Amygdala (tissue), 56 donors: ENCODE measurements at regions not wholly inside any gene's neighbourhood (a gene's known extent, or its start where the extent isn't known, plus 50 kb on each side); places are given as distances from the start of the nearest gene placed in this dataset.

Experiments used
- DNase-seq, 56 donors: peaks; one replicate each; lab custom pipeline; 2025; lab: John Stamatoyannopoulos, UW

DNA sequence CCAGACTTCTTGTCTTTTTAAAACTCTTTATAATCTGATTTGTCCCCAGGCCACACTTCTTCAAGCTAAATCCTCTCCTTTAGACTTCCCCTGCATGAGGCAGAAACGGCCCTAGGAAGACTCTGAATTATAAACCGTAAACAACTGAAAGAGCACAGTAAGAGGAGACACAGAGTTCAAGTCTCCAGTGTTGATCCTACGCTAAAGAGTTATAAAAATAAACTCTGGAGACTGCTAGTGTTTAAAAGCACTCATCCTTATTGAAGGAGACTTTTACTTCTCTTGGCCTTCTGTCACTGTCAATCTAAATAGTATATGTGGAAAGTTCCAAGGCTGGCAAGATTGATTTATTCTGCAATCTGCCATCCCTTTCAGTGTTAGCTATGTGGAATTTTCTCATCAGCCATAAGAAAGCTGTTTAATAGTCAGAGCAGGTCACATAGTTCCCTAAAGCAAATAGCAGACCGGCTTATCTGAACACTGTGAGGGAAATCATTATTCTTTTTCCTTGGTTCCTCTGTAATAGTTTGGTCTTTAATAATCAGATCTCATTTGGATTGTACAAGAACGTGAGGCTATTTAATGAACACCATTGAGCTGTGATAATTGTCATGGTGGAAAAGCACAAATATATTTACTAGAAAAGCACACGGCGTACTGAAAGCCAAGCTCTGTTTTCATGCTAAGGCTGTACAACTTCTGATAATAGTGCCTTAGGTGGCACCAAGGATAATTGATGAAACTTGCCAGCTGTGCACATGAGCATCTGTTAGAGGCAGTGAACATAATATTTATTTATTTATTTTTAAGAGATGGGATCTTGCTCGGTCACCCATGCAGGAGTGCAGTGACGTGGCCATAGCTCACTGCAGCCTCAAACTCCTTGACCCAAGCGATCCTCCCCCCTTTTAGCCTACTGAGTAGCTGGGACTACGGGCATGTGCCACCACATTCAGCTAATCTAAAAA, 157.7 kb downstream of the CEP135 start:
- no peak for DNase-seq

DNA sequence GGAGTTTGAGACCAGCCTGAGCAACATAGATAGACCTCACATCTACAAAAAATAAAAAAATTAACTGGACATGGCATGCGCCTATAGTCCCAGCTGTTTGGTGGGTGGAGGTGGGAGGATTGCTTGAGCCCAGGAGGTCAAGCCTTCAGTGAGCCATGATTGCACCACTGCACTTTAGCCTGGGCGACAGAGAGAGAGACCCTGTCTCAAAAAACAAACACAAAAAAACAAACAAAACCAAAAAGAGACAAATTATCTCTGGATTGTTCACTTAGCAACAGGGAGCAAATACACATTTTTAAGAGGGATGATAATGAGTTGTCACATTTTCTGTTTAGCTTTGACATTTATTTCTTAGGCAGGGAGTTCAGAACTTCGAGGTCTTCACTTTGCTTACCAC, 155.4 kb downstream of the CEP135 start:
- no peak for DNase-seq

DNA sequence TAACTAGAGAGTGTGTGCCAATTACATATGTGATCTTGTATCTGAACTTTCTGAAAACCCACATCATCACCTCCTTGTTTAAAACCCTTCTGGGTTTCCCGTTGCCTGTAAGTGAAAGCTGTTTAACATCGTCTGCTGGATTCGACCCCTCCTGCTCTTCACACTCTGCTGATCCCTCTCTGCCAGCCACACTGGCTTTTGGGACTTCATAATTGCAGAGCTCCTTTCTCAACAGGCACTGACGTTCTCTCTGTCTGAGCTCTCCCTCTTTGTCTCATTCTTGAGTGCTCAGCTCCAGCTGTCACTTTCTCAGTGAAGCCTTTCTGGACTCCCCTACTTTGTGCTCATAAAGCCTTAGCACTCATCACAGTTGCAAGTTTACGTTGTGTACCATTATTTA, 153.9 kb downstream of the CEP135 start:
- no peak for DNase-seq

DNA sequence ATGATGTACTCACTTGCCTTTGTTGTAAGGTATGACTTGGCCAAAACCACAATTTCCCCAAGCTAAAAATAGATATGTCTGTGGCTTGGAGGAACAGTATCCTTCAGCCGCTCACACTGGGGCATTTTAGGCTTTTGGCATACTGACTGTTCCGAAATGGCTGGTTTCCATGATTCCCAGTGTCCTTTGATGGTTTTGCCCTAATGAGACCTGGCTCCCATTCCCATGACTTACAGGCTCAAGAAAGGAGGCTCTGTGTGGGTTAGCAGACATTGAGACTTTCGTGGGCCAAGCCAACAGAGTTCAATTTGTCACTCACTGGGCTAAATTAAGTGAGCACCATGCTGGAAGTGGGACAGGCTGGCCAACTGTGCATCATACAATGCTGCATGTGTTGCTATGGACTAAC, 150.6 kb downstream of the CEP135 start:
- DNase-seq, result peak in 45 of 56 donors; percentile 0 to 80 (median 26)

DNA sequence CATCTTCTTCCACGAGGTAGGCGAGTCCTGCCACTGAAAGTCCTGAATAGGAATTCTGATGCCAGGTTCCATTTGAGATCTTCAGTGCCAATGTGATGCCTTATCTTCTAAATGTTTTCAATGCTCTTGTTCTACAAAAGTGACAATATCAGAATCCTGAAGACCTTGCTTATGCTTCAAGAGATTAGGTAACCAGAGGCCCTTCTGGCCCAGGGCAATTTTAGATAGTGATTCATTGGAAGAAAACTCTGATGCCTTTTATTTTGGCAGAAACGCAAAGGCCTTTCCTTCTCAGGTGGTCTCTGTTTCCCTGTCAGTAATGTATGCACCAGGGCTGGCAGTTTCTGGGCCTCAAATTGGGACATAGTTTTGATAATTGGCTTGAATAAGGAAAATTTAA, 144.8 kb downstream of the CEP135 start:
- DNase-seq, result no peak

DNA sequence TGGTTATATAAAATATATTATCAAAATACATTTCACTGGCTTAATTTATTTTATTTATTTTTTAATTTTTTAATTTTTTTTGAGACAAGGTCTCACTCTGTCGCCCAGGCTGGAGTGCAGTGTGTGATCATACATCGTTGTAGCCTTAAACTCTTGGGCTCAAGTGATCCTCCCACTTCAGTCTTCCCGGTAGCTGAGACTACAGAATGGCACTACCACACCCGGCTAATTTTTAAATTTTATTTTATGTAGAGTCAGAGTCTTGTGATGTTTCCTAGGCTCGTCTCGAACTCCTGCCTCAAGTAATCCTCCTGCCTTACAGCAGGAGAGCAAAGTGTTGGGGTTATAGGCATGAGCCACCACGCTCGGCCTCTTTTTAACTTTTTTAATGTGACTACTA, 143.8 kb downstream of the CEP135 start:
- no peak for DNase-seq

DNA sequence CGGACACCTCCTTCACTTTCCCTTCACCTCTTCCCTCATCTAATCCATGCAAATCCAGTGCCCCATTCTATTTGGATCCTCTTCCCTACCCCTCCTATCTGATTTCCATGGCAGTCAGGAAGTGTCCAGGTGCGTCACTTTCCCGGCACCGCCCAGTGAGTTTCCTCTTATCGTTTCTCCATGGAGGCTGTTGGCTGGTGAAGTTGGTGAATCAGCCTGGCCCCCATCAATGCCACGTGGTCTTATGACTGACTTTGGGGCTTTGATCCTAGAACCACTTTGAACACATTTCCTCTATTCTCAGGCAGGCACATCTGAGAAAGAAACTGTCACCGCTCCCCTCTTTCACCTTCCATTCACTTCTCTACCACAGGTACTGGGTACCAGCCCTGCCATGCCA, 137.8 kb downstream of the CEP135 start:
- no peak for DNase-seq

DNA sequence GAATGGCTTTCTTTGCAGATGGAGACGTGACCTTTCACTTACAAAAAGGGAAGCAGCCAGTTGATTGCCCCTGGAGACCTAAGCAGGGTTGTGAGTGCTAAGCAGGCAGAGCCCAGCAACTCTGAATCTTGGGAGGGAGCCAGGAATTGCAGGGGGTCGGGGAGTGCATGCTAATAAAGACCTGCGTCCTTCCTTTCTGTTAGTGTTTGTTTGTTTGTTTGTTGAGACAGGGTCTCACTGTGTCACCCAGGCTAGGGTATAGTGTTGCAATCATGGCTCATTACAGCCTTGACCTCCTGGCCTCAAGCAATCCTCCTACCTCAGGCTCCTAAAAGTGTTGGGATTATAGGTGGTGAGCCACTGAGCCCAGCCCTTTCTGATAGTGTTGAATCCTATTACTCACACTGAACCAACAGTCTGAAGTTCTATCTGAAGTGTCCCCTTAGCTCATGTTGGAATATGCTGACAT, 137.4 kb downstream of the CEP135 start:
- DNase-seq, result no peak

DNA sequence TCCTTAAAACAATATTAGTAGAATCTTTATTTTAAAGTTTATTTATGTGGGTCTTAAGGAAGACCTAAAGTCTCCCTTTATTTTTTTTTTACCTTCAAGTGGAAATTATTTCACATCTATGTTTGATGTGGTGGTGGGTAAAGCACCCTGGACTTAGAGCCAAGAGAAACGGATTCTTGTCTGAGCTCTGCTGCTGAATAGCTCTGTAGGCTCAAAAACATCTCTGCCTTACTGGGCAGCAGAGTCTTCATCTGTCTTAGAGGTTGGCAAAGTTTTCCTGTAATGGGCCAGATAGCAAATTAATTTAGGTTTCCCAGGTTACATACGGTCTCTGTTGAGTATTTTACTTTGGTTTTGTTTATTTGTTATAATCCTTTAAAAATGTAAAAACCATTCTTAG, 136.5 kb downstream of the CEP135 start:
- DNase-seq, result no peak

DNA sequence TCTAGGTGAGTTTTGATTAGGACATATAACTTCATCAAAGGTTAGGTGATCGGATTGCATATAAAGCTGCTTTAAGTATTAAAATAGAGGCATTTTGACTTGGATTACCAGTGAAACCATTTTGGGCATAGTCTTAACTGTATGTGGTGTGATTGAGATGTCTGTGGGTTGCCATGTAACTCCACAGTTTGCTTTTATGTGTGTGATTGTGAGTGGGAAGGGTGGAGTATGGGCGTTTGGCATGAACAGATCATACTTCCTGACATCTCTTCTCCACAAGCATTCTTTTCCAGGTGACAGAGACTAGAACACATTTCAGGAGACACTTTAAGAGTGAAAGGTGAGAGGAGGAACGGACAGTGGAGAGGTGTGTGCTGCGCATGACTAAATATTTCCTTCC, 136.1 kb downstream of the CEP135 start:
- DNase-seq, result no peak
